Chondrocyte (in vitro differentiated cells): ENCODE measurements at regions not wholly inside any gene's neighbourhood (a gene's known extent, or its start where the extent isn't known, plus 50 kb on each side); places are given as distances from the start of the nearest gene placed in this dataset.
A peak's percentile ranks its signal among the peaks of the same experiment; 100 is the strongest.

ENCODE experiments used
- DNase-seq: peaks from one replicate; pipeline ENCODE4 v3.0.0; 2021; ENCODE audit warnings: mixed read lengths, low spot score
- H3K27ac Mint-ChIP-seq: one replicate; pipeline ENCODE4 v1.8.0; 2021; ENCODE audit warnings: mild to moderate bottlenecking, moderate library complexity, mixed read lengths; ENCODE audit not compliant: unreplicated experiment
- H3K27me3 Mint-ChIP-seq: 2 replicates; pipeline ENCODE4 v1.8.0; 2021; ENCODE audit warnings: low read depth, mixed read lengths
- H3K36me3 Mint-ChIP-seq: 2 replicates; pipeline ENCODE4 v1.8.0; 2021; ENCODE audit warnings: low read depth, mixed read lengths
- H3K4me1 Mint-ChIP-seq: 2 replicates; pipeline ENCODE4 v1.8.0; 2021; ENCODE audit warnings: low read depth, mild to moderate bottlenecking, mixed read lengths
- H3K4me3 Mint-ChIP-seq: one replicate; pipeline ENCODE4 v1.8.0; 2021; ENCODE audit warnings: mild to moderate bottlenecking, moderate library complexity, mixed read lengths; ENCODE audit not compliant: unreplicated experiment
- H3K9me3 Mint-ChIP-seq: 2 replicates; pipeline ENCODE4 v1.8.0; 2021; ENCODE audit warnings: low read depth, mixed read lengths
- TF ChIP-seq, protein P1 (sequence below): fragments of 200-600 bp; sonication (generic); IDR thresholded peaks from 2 replicates; pipeline ENCODE4 v1.5.0; 2021; ENCODE audit warnings: antibody characterized with exemption, mild to moderate bottlenecking, moderate library complexity

DNA sequence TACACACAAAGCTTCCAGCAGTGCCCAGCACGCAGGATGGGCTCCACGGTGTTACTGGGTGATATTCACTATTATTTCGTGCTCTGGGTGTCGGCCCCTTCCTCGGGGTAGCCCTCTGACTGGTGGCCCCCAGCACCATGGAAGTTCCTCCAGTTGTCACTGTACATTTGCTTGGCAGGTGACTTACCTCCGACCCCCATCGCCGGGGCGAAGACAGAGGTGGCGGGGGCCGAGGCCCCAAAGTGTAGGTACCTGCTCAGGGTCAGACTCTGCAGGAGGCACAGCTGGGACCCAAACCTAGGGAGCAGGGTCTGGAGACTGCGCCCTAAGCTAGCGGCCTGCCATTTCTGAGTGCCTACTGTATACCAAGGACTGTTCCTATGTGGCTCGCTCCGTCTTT, 98.9 kb downstream of the RFLNA start:
- Mint-ChIP-seq H3K9me3 (no peaks in the 10 kb centered on the region), H3K27ac (peak overlapping the region; percentile 97), H3K4me1 (peaks cover 82% of the 10 kb centered on the region), H3K4me3 (no peak overlapping the region), H3K36me3 (peaks cover 4% of the 10 kb centered on the region), H3K27me3 (no peaks in the 10 kb centered on the region)
- TF ChIP-seq, protein P1, sequence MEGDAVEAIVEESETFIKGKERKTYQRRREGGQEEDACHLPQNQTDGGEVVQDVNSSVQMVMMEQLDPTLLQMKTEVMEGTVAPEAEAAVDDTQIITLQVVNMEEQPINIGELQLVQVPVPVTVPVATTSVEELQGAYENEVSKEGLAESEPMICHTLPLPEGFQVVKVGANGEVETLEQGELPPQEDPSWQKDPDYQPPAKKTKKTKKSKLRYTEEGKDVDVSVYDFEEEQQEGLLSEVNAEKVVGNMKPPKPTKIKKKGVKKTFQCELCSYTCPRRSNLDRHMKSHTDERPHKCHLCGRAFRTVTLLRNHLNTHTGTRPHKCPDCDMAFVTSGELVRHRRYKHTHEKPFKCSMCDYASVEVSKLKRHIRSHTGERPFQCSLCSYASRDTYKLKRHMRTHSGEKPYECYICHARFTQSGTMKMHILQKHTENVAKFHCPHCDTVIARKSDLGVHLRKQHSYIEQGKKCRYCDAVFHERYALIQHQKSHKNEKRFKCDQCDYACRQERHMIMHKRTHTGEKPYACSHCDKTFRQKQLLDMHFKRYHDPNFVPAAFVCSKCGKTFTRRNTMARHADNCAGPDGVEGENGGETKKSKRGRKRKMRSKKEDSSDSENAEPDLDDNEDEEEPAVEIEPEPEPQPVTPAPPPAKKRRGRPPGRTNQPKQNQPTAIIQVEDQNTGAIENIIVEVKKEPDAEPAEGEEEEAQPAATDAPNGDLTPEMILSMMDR = no peak
- no peak for DNase-seq

DNA sequence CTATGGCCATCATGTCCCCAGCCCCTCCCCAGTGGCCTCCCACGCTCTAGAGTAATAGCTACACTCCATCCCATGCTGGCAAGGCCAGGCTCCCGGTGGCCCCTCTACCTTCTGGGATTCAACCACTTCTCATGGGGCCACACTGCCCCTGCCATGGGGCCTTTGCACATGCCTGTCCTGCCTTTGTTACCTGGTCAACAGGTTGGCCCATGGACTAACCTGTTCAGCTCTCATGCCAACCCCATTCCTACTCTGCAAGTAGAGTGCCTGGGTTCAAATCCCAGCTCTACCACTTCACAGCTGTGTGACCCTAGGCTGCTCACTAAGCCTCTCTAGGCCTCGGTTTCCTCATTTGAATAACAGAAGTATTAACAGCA, 98.5 kb downstream of the RFLNA start:
- peak overlapping the region; percentile 97 for H3K27ac Mint-ChIP-seq
- H3K4me3 Mint-ChIP-seq = no peak overlapping the region

GRCh38 chr12:124392667-124393413, 97.9 kb downstream of the RFLNA start:
- H3K4me1 Mint-ChIP-seq = peaks cover 80% of the 10 kb centered on the region
- H3K27ac Mint-ChIP-seq = peak overlapping the region; percentile 97
- no peak overlapping the region for H3K4me3 Mint-ChIP-seq
- no peaks in the 10 kb centered on the region for H3K9me3 Mint-ChIP-seq
- TF ChIP-seq, protein P1 = peak; percentile 51
- no peak for DNase-seq
- peaks cover 4% of the 10 kb centered on the region for H3K36me3 Mint-ChIP-seq
- H3K27me3 Mint-ChIP-seq = no peaks in the 10 kb centered on the region

More for the DNA sequence above, 98.5 kb downstream of the RFLNA start:
- Mint-ChIP-seq H3K9me3 (no peaks in the 10 kb centered on the region), H3K36me3 (peaks cover 4% of the 10 kb centered on the region), H3K4me1 (peaks cover 82% of the 10 kb centered on the region), H3K27me3 (no peaks in the 10 kb centered on the region)
- no peak for DNase-seq
- TF ChIP-seq, protein P1 = no peak

GRCh38 chr12:124392271-124392666, 97.4 kb downstream of the RFLNA start:
- DNase-seq = no peak
- Mint-ChIP-seq H3K36me3 (peaks cover 4% of the 10 kb centered on the region), H3K4me3 (no peak overlapping the region), H3K9me3 (no peaks in the 10 kb centered on the region), H3K27ac (peak overlapping the region; percentile 97), H3K4me1 (peaks cover 76% of the 10 kb centered on the region), H3K27me3 (no peaks in the 10 kb centered on the region)
- TF ChIP-seq, protein P1 = peak; percentile 78

DNA sequence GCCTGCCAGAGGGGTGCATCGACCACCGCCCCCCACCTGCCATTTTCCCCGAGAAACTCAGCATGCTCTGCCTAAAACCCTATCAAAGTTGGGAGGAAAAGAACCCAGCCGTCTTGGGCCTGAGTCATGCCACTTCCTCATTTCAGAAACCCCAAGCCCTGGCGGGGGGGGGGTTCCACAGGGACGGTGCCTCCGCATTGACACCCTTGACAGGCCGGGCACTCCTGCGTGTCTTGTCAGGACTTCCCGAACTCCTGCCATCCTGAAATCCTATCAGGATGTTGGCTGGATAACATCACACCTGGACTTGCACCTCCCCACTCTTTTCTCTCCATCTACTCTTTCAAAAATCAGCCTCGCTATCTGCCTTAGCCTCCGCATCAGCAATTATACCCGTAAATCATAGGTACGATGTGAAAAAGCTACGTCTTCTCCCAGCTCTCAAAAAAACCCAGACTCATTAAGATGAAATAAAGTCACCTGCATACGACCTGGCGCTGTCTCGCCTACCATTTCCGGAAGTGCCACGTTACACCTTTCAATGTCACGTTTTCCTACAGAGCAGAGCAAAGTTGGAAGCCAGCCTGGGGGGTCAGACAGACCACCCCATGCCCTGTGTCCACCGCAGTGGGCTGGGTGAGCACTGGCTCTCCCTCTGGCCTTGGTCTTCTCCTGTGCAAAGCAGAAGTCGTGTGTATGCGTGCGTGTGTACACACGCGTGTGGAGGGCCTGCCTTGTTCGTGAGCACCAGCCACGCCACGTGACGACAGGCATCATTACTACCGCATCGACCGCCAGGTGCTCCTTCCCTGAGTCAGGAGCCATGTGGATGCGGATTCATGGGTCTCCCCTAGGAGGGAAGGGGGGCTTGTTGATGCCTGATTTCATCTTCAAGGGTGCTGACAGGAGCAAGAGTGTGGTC, 96.7 kb downstream of the RFLNA start:
- TF ChIP-seq, protein P1 = no peak
- H3K27me3 Mint-ChIP-seq = no peaks in the 10 kb centered on the region
- H3K27ac Mint-ChIP-seq = peak overlapping the region; percentile 97
- H3K4me1 Mint-ChIP-seq = peaks cover 74% of the 10 kb centered on the region
- H3K4me3 Mint-ChIP-seq = peak overlapping the region; percentile 32
- peaks cover 4% of the 10 kb centered on the region for H3K36me3 Mint-ChIP-seq
- no peak for DNase-seq
- no peaks in the 10 kb centered on the region for H3K9me3 Mint-ChIP-seq
